Activated CD8-positive, alpha-beta memory T cell treated with anti-CD3 and anti-CD28 coated beads, Interleukin-2, amount 50 U/mL, for 1 hour (primary cell): ENCODE measurements at regions not wholly inside any gene's neighbourhood (a gene's known extent, or its start where the extent isn't known, plus 50 kb on each side); places are given as distances from the start of the nearest gene placed in this dataset.
A peak's percentile ranks its signal among the peaks of the same experiment; 100 is the strongest.
"Not testable (repeated sequence)": the region's sequence is repeated elsewhere in the genome, so short reads cannot be mapped to it uniquely, and the experiment has no call there.

Source experiments
- DNase-seq: peaks from one replicate; pipeline ENCODE4 v3.0.0-alpha.2; 2020; ENCODE audit errors: extremely low read depth

- no peak for DNase-seq
Observed at GRCh38 chr10:8310930-8311329, 256.4 kb downstream of the GATA3 start.

GRCh38 chr10:8311526-8312070, 257.1 kb downstream of the GATA3 start:
- DNase-seq: no peak

- DNase-seq: no peak
Observed at GRCh38 chr10:8312079-8312478, 257.6 kb downstream of the GATA3 start.

DNA sequence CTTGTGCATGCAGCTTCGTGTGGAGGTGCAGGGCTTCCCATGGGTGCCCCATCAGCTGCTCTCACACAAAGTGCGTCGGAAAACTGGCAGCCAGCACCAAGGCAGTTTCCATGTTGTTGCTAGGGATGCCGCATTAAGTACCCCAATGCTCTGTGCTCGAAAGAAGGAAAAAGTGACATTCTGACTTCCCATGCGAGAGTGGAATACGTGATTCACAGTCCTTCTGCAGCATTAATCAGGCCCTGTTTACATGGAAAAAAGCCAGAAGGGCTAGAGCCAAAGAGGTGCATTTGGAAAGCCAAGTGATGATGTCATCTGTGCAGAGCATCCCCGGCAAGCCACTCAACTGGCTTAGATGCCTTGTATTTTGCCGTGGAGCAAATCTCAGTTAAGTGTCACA, 258.3 kb downstream of the GATA3 start:
- DNase-seq: no peak

DNA sequence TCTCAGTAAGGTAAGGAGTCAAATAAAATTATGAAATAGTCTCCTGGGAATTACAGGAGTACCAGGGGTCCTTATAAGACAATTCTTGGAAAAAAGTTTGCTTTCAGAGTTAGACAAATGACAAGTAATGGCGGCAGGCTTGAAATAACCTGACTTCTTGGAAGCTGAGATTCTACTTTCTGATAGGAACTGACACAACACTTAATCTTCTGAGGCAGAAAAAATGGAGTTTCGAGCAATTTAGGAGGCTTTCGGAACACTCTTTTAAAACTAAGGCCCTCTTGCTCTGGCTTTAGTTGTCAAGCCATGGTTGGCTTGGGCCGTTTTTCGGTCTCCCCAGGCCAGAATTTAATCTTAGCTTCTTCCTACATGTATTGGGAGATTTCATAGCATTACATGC, 260.0 kb downstream of the GATA3 start:
- DNase-seq: no peak

DNA sequence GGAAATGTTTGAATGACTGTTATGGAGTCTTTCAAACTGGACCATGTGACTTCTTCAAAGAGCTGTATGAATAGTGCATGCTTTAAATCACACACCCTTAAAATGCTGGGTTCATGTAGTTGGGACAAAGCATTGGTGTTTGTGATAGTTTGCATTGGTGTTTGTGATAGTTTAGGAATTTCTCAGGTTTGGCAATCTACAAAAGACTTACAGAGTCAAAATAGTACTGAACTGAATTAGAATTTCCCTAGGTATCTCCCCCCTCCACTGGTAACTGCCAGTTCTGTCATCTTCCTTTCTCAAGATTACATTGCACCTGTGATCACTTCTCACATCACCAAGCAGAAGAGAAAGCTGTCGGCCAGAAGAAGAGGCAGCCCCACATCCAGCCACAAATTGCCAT, 261.1 kb downstream of the GATA3 start:
- no peak for DNase-seq

- DNase-seq: no peak
Observed at GRCh38 chr10:8316284-8316683, 261.8 kb downstream of the GATA3 start.

- not testable (repeated sequence) for DNase-seq
Observed at GRCh38 chr10:8318429-8318828, 263.9 kb downstream of the GATA3 start.

GRCh38 chr10:8318956-8319355, 264.5 kb downstream of the GATA3 start:
- DNase-seq: no peak

DNA sequence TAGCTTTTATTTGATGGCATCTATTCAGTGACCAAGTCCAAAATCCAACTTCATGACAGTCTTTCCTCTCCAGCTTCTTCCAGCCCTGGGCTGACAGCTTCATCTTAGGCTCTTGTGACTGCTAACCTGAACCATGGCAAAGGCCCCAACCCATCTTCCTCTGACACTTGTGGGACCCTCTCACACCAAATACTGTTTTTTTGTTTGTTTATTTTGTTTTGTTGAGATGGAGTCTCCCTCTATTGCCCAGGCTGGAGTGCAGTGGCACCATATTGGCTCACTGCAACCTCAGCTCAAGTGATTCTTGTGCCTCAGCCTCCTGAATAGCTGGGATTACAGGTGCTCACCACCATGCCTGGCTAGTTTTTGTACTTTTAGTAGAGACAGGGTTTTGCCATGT, 265.2 kb downstream of the GATA3 start:
- DNase-seq: no peak

GRCh38 chr10:8321990-8322389, 267.5 kb downstream of the GATA3 start:
- no peak for DNase-seq

- no peak for DNase-seq
Observed at GRCh38 chr10:8323428-8324054, 269.1 kb downstream of the GATA3 start.

DNA sequence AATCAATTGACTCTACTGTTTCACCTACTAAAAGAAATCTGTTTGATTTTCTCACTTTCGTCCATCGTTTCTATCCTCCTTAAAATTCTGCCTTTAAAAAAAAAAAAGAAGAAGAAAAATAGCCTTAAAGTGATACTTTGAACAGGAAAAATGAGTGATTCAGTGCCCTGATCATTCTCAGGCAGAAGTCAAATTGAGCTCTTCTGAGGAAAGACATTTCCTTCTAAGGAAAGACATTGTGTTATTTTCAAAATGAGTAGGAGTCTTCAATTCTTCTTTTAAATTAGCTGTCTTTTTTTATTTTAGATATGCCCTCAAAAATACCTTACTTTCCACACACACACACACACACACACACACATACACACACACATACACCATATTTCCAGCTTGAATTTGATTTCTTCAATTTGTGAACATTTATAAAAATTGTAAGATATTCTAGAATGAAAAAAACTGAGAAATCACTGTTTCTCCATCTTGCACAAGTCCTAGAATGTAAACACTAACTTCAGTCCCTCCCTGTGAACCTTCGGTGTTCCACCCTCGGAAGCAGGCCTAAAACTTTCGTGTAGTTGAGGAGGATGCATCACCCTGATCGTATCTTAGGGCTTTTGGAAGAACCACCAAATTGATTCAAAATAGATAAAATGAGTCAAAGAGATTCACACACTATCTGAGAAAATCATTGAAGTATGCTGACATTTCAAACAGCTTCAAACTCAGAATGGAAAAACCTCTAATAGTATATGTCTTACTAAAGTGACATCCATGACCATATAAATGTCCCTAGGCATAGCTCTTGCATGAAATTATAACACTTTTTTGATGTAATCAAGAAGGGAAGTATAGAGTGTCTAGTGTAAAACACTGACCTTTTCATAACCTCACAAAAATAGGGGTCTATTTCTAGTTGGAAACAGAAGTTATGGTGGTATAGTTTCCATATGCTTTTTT, 270.8 kb downstream of the GATA3 start:
- no peak for DNase-seq

DNA sequence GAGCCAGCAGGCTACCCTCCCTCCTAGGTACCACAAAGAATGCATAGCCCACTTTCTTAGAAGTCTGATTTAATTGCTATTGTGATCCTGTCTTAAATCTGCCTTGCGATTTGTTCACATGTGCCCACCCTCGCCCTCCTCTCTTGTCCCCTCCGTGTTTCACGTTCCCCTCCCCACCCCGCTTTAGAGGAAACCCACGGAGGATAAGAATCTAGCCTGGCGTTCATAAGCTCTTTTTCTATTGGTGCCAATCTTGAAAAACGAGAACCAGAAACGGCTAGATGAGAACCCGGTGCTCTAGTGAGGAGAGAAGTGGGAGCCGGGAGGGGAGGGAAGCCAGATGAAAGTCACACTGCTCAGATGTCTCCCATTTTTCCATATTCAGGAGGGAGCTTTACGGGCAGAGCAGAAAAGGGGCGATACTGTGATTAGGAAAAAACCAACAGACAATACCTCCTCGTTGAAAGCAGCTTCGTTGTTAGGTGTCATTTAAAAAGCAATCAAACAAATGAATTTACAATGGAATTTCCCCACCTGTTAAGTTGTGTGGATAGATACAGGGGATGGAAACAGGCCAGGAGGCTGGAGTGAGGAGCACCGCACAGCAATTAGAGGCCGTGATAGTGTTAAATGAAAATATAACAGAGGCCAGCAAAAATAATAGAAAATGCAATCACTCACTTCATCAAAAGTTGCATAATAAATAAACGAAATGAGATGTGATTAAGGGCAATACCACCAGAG, 272.1 kb downstream of the GATA3 start:
- DNase-seq: no peak

GRCh38 chr10:8327140-8327423, 272.6 kb downstream of the GATA3 start:
- DNase-seq: no peak

DNA sequence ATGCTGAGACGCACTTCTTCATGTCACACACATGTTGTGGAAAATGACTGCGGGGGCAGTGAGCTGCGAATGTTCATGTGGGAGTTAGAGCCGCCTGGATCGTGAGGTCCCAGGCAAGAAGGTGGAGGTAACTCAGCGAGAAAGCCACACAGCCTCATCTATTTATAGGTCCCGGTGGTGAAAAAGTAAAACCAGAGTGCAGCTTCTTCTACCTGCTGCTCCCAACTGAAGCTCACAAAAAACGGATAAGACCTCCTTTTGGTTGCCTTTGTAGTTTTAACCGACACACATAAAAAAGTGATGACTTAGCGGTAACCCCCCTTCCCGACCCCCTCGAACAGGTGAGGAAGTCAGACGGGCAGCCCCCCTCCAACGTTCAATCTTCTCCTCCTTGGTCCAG, 276.9 kb downstream of the GATA3 start:
- DNase-seq: peak; percentile 4

GRCh38 chr10:8331896-8332729, 277.6 kb downstream of the GATA3 start:
- DNase-seq: peak; percentile 72

GRCh38 chr10:8332730-8333111, 278.2 kb downstream of the GATA3 start:
- no peak for DNase-seq

DNA sequence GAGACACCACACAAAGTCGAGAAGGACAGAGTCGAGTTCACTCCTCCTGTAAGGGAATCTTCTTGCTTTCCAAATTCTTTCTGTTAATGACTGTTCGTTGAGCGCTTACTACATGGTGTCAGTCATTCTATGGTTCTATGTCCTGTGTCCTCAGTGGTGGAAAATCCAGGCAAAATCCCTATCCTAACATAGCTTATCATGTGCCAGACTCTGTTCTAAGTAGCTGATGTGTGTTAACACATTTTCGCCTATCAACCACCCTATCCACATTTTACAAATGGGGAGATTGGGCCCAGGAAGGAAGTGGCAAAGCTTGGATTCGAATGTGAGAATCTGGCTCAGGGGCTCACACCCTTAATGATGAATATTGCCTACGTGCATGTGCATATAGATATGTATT, 280.1 kb downstream of the GATA3 start:
- DNase-seq: no peak

DNA sequence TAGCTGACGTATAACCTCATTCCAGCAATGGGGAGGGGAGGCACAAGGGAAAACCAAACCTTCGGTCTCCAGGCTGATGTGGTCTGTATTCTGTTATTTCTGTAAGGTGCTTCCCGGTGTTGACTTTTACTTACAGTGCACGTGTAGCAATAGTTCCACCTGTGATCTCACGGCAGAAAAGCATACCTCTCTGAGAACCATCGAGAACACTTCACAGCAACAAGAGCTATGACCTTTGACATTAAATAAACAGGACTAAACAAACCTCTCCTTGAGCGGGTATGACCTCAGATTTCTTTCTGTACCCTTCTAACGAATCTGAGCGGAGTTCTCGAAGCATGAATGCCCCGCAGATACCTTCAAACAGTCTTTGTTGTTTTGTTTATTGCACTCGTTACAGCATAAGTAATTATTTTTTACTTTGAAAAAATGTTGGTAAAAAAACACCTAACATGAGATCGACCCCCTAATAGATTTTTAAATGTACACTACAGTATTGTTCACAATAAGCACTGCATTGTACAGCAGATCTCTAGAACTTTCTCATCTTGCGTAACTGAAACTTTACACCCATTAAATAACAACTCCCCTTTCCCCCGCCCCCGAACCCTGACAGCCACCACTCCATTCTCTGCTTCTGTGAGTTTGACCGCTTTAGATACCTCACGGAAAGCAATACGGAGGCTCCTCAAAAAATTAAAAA, 282.3 kb downstream of the GATA3 start:
- DNase-seq: no peak

DNA sequence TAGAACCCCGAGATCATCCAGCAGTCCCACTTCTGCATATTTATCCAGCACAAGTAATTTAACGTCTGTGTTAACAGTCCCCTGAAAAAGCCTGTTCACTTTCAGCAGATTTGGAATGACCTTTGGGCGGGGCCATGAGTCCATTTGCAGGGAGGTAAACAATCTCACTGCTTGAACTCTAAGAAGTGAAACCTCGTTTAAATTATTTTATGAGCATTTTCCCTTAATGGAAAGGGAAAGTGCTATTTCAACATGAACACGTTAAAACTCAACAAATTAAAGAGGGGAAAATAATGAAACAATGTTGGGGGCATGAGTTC, 282.8 kb downstream of the GATA3 start:
- DNase-seq: no peak
